HL-60 (cell line): ENCODE measurements at regions not wholly inside any gene's neighbourhood (a gene's known extent, or its start where the extent isn't known, plus 50 kb on each side); places are given as distances from the start of the nearest gene placed in this dataset.

Experiments used
- DNase-seq, 2 experiments: peaks; one replicate each; pipeline ENCODE4 v3.0.0-alpha.2; 2010 to 2020; ENCODE audit warnings: low read depth in 1 of 2, low spot score in 1 of 2
- H3K27ac ChIP-seq: fragments of 250-450 bp; sonication (Bioruptor Pico); replicated peaks from 2 replicates; pipeline ENCODE4 v1.5.1; 2020; ENCODE audit warnings: mild to moderate bottlenecking, moderate library complexity
- H3K27me3 ChIP-seq: fragments of 250-450 bp; sonication (Bioruptor Pico); 2 replicates; pipeline ENCODE4 v1.5.1; 2021; ENCODE audit warnings: mild to moderate bottlenecking, moderate library complexity; ENCODE audit not compliant: insufficient read depth, poor library complexity, severe bottlenecking
- H3K4me3 ChIP-seq: replicated peaks from 2 replicates; pipeline ENCODE4 v1.5.1; 2011; ENCODE audit warnings: mild to moderate bottlenecking, control low read depth, low read length; ENCODE audit not compliant: insufficient read depth
- CTCF ChIP-seq: IDR thresholded peaks from one replicate; pipeline ENCODE4 v1.5.1; 2011; ENCODE audit warnings: low read length, control low read depth, inconsistent platforms; ENCODE audit not compliant: insufficient read depth
- GABPA ChIP-seq: IDR thresholded peaks from 2 replicates; pipeline ENCODE4 v1.6.1; 2012; ENCODE audit warnings: low read depth
- POLR2AphosphoS5 ChIP-seq: IDR thresholded peaks from 2 replicates; pipeline ENCODE4 v1.6.1; 2012; ENCODE audit warnings: low read depth
- REST ChIP-seq: IDR thresholded peaks from 2 replicates; pipeline ENCODE4 v1.6.1; 2012; ENCODE audit warnings: low read depth; ENCODE audit not compliant: insufficient replicate concordance
- SPI1 ChIP-seq: IDR thresholded peaks from 2 replicates; pipeline ENCODE4 v1.6.1; 2012; ENCODE audit warnings: low read depth, mild to moderate bottlenecking, borderline replicate concordance

- H3K27me3 ChIP-seq: no peaks in the 10 kb centered on the region
- no peak overlapping the region for H3K27ac ChIP-seq
- no peak for TF ChIP-seq POLR2AphosphoS5
- no peak for TF ChIP-seq GABPA
- TF ChIP-seq CTCF: no peak
- DNase-seq: no peak
- H3K4me3 ChIP-seq: no peak overlapping the region
Measured at GRCh38 chr10:88130912-88131311, 267.5 kb downstream of the PTEN start.

- H3K27ac ChIP-seq: no peak overlapping the region
- TF ChIP-seq REST (no peak), POLR2AphosphoS5 (no peak), SPI1 (no peak), GABPA (no peak), CTCF (no peak)
- H3K4me3 ChIP-seq: no peak overlapping the region
- H3K27me3 ChIP-seq: no peaks in the 10 kb centered on the region
- no peak for DNase-seq
Measured at GRCh38 chr10:88131511-88132139, 268.2 kb downstream of the PTEN start.

GRCh38 chr10:88136712-88137111, 273.3 kb downstream of the PTEN start:
- TF ChIP-seq REST: no peak
- TF ChIP-seq POLR2AphosphoS5: no peak
- no peak for TF ChIP-seq SPI1
- H3K27me3 ChIP-seq: no peaks in the 10 kb centered on the region
- no peak for DNase-seq
- H3K27ac ChIP-seq: no peak overlapping the region
- no peak overlapping the region for H3K4me3 ChIP-seq

- no peak for DNase-seq
Measured at GRCh38 chr10:88138319-88138848, 275.0 kb downstream of the PTEN start.

More at GRCh38 chr10:88138319-88138848, 275.0 kb downstream of the PTEN start:
- Histone ChIP-seq H3K27me3 (no peaks in the 10 kb centered on the region), H3K4me3 (no peak overlapping the region), H3K27ac (no peak overlapping the region)
- TF ChIP-seq CTCF: no peak
- TF ChIP-seq GABPA: no peak
- no peak for TF ChIP-seq POLR2AphosphoS5
- no peak for TF ChIP-seq SPI1
- no peak for TF ChIP-seq REST
